Lower lobe of right lung (tissue), 2 donors: ENCODE measurements at regions not wholly inside any gene's neighbourhood (a gene's known extent, or its start where the extent isn't known, plus 50 kb on each side); places are given as distances from the start of the nearest gene placed in this dataset.
"Not testable (repeated sequence)": the region's sequence is repeated elsewhere in the genome, so short reads cannot be mapped to it uniquely, and the experiment has no call there.

ENCODE experiments used
- ATAC-seq, 2 donors: fragments of 200-7000 bp; cut with Tn5 transposase; one replicate each; pipeline ENCODE4 v1.9.1; 2020 to 2022; ENCODE audit warnings: mild to moderate bottlenecking in 2 of 2, moderate library complexity in 2 of 2
- DNase-seq: peaks from one replicate; pipeline ENCODE4 v3.0.0-alpha.2; 2020
- H3K27ac ChIP-seq: fragments of 200-600 bp; one replicate; pipeline ENCODE4 v1.8.0; 2022
- H3K27me3 ChIP-seq: fragments of 200-600 bp; one replicate; pipeline ENCODE4 v1.8.0; 2022; ENCODE audit warnings: low read depth
- H3K36me3 ChIP-seq: fragments of 200-600 bp; one replicate; pipeline ENCODE4 v1.8.0; 2022; ENCODE audit warnings: mild to moderate bottlenecking
- H3K4me1 ChIP-seq: fragments of 200-600 bp; one replicate; pipeline ENCODE4 v1.8.0; 2022
- H3K4me3 ChIP-seq: fragments of 200-600 bp; one replicate; pipeline ENCODE4 v1.8.0; 2022; ENCODE audit warnings: mild to moderate bottlenecking
- H3K9me3 ChIP-seq: fragments of 200-600 bp; one replicate; pipeline ENCODE4 v1.8.0; 2022
- intact Hi-C: fragments of 100-400 bp; cut with DNase I; formaldehyde crosslinking; loops from one replicate; pipeline ENCODE4 v1.11.0; 2022
- TF ChIP-seq, protein P1 (sequence below): fragments of 200-600 bp; IDR thresholded peaks from one replicate; pipeline ENCODE4 v1.8.0; 2022; ENCODE audit warnings: antibody characterized with exemption, mild to moderate bottlenecking
- donor health status: DM: no; HTN: yes; CAD: no; lungs with severe emphysema.

DNA sequence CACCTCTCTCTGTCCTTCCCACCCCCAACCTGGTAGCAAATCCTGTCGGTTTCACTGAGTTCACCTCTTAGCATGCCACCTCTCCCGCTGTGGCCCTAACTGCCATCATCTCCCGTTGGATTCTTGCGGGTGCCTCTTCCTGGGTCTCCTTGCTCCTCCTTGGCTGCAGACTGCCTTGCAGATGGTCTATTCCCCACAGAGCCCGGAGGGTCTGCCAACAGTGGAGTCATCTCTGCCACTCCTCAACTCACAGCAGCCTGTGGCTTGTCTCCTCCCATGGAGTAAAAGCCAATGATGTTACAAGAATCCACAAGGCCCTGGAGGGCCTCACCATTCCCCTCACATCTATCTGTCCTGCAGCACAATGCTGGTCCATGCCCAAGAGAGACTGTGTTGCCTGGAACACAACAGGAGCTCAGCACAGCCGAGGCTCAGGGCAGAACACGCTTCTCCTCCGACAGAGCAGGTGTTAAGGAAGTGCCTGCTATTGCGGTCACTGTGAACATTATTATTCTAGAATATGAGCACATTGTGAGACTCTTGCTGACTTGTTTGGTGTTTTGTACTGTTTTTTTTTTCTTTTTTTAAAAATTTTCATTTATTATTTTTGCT, 241.8 kb upstream of the SULF2 start:
- intact Hi-C loops, result no loop called here
- Histone ChIP-seq H3K27ac (no peak overlapping the region), H3K4me1 (no peaks in the 10 kb centered on the region), H3K4me3 (no peak overlapping the region), H3K36me3 (no peaks in the 10 kb centered on the region), H3K9me3 (peaks cover 3% of the 10 kb centered on the region), H3K27me3 (no peaks in the 10 kb centered on the region)
- TF ChIP-seq, protein P1, sequence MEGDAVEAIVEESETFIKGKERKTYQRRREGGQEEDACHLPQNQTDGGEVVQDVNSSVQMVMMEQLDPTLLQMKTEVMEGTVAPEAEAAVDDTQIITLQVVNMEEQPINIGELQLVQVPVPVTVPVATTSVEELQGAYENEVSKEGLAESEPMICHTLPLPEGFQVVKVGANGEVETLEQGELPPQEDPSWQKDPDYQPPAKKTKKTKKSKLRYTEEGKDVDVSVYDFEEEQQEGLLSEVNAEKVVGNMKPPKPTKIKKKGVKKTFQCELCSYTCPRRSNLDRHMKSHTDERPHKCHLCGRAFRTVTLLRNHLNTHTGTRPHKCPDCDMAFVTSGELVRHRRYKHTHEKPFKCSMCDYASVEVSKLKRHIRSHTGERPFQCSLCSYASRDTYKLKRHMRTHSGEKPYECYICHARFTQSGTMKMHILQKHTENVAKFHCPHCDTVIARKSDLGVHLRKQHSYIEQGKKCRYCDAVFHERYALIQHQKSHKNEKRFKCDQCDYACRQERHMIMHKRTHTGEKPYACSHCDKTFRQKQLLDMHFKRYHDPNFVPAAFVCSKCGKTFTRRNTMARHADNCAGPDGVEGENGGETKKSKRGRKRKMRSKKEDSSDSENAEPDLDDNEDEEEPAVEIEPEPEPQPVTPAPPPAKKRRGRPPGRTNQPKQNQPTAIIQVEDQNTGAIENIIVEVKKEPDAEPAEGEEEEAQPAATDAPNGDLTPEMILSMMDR, result no peak
- ATAC-seq (no peak), DNase-seq (no peak)

- Histone ChIP-seq H3K27me3 (no peaks in the 10 kb centered on the region), H3K9me3 (peaks cover 3% of the 10 kb centered on the region), H3K36me3 (no peaks in the 10 kb centered on the region), H3K4me1 (no peaks in the 10 kb centered on the region), H3K27ac (no peak overlapping the region), H3K4me3 (no peak overlapping the region)
- intact Hi-C loops, result no loop called here
- DNase-seq (no peak), ATAC-seq (no peak)
- TF ChIP-seq, protein P1, result no peak
Observed at GRCh38 chr20:48025661-48026060, 240.4 kb upstream of the SULF2 start.

- DNase-seq (no peak), ATAC-seq (peak; percentile 19 to 72)
- Histone ChIP-seq H3K4me1 (no peaks in the 10 kb centered on the region), H3K36me3 (no peaks in the 10 kb centered on the region), H3K27me3 (no peaks in the 10 kb centered on the region), H3K4me3 (no peak overlapping the region), H3K9me3 (peaks cover 3% of the 10 kb centered on the region), H3K27ac (no peak overlapping the region)
- TF ChIP-seq, protein P1, result no peak
- intact Hi-C loops, result no loop called here
Observed at GRCh38 chr20:48025051-48025515, 239.8 kb upstream of the SULF2 start.

- peaks cover 3% of the 10 kb centered on the region for H3K9me3 ChIP-seq
- no peak overlapping the region for H3K4me3 ChIP-seq
- DNase-seq (no peak), ATAC-seq (no peak)
- intact Hi-C loops, result no loop called here
- no peaks in the 10 kb centered on the region for H3K27me3 ChIP-seq
- H3K36me3 ChIP-seq, result no peaks in the 10 kb centered on the region
- H3K4me1 ChIP-seq, result no peaks in the 10 kb centered on the region
- TF ChIP-seq, protein P1, result no peak
- H3K27ac ChIP-seq, result no peak overlapping the region
Observed at GRCh38 chr20:48024539-48024938, 239.3 kb upstream of the SULF2 start.

GRCh38 chr20:48020696-48021095, 235.4 kb upstream of the SULF2 start:
- intact Hi-C loops, H3K4me1 ChIP-seq, H3K9me3 ChIP-seq, H3K4me3 ChIP-seq, H3K36me3 ChIP-seq, H3K27ac ChIP-seq, H3K27me3 ChIP-seq, ATAC-seq, DNase-seq: not testable (repeated sequence)

DNA sequence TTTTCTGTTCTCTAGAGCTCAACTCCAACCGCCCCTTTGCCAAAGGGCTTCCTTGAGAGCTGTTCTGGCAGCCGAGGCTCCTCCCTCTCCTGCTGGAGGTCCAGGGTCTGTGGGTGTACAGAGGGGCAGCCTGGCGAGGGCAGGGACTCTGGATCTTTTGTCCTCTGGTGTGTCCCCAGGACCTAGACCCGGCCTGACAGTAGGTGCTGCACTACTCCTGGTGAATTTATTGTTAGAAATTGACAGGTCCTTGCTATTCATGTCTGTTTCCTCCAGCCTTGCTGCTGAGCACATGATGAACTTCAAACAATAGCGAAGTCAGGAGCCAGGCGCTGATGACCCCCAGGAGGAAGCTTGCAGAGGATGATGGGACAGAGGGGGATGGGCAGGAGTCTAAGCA, 234.7 kb upstream of the SULF2 start:
- peaks cover 3% of the 10 kb centered on the region for H3K9me3 ChIP-seq
- intact Hi-C loops, result no loop called here
- H3K4me3 ChIP-seq, result no peak overlapping the region
- TF ChIP-seq, protein P1, result no peak
- H3K4me1 ChIP-seq, result no peaks in the 10 kb centered on the region
- no peak overlapping the region for H3K27ac ChIP-seq
- no peaks in the 10 kb centered on the region for H3K36me3 ChIP-seq
- DNase-seq (no peak), ATAC-seq (no peak)
- no peaks in the 10 kb centered on the region for H3K27me3 ChIP-seq
